ENCODE measurements at regions not wholly inside any gene's neighbourhood (a gene's known extent, or its start where the extent isn't known, plus 50 kb on each side); places are given as distances from the start of the nearest gene placed in this dataset.

DNA sequence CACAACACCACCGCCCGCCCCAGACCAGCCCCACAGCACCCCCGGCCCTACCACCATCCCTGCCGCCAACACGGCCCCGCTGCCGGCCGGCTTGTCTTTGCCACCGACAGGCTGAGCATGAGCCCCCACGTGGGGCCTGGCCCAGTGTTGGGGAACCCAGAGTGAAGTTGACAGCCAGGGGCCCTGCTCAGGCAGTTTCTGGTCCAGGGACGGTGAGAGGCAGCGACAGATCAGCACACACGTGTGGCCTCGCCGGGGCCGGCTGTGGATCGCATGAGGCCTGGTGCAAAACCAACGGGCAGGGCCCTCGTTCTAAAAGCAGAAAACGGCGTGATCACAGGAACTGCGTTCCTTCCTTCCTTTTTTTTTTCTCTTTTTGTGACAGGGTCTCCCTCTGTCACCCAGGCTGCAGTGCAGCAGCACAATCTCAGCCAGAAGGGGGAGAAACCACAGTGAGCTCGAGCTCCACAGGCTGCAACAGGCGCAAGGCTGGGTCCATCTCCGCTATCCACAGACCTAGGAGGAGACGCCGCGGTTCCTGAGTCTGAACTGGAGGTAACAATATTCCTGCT lies 50.5 kb upstream of the FBRSL1 start:
- no peak for DNase-seq

DNA sequence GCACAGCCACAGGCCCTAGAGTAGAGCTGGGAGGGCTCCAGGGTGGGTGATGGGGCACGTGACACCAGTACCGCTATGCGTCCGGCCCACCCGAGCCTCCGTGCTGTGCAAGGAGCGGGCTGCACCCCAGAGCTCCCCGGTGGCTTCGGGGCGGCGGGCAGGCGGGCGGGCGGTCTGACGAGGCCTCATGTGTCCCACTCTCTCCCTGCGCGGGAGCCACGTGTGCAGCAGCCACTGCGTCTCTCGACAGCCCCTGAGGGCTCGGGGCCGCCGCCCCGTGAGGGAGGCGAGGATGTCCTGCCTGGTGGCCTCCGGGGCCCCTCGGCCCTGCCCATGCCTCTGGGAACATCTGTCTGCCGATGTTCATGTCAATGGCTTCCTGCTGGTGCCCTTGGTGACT lies 51.2 kb upstream of the FBRSL1 start:
- no peak for DNase-seq

DNA sequence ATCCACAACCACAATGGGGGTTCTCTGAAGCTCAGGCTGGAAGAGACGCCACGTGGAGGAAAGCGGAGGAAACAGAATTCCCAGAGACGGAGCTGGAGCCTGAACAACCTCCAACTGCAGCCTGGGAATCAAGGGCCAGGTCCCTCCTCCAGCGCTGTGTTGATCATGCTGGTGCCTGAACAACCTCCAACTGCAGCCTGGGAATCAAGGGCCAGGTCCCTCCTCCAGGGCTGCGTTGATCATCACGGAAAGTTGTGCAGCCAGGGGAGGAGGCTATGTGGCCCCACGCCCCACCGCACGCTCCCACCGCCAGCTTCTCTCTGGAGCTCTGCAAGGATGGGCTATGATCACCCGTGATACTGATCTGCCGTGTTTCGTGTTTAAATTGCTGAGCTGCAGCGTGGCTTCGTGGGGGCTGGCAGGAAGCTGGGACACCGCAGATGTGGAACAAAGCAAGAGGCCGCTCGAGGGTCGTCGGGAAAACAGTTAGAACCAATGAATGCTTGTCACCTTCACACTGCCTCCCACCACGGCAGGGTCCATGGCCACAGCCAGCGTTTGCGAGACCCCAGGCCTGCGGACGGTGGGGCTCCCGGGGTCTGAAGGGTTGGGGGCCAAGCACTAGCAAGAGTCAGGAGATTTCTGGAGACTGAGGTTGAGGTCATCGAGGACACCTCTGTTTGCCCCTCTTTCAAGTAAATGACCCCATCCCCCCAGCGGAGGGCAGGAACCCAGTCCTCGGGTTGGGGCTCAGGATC lies 51.8 kb upstream of the FBRSL1 start:
- DNase-seq: no peak

DNA sequence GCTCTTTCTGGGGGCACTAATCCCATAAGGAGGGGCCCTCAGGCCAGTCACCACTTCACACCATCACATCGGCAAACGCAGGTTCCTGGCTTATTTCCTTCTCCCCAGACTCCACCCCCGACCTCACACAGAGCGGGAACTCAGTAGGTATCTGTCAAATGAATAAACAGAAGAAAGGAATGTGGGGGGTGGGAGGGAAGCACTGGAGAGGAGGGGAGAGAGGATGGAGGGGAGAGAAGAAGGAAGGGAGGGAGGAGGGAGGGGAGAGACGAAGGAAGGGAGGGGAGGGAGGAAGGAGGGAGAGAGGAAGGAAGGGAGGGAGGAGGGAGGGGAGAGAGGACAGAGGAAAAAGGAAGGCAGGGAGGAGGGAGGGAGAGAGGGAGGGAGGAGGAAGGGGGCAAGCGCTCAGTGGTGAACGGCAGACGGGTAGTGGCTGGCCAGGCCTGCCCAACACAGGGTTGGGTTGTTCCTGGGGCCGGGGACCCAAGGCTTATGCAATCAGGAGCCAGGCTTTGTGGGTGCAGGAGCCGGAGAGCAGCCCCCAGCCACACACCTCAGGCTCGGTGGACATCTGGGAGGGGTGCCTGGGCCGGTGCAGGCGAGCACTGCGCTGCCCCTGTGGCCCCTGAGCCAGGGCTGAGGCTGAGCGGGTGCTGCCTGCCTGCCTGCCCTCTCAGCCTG lies 52.6 kb upstream of the FBRSL1 start:
- DNase-seq: no peak

DNA sequence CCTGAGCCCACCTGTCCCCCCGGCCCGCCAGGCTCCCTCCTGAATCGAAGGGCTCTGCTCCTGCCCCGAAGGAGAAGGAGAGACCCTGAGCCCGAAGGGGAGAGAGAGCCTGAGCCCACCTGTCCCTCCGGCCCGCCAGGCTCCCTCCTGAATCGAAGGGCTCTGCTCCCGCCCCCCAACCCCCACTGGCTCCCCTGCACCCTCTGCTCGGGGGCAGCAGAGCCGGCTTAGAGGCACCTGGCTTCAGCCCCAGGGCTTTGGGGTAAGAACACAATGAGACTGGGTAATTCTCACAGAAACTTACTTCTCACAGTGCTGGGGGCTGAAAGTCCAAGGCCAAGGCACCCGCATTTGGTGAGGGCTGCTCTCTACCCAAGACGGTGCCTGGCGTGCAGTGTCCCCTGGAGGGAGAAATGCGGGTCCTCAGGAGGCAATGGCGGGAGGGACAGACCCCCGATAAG lies 53.1 kb upstream of the FBRSL1 start:
- no peak for DNase-seq

DNA sequence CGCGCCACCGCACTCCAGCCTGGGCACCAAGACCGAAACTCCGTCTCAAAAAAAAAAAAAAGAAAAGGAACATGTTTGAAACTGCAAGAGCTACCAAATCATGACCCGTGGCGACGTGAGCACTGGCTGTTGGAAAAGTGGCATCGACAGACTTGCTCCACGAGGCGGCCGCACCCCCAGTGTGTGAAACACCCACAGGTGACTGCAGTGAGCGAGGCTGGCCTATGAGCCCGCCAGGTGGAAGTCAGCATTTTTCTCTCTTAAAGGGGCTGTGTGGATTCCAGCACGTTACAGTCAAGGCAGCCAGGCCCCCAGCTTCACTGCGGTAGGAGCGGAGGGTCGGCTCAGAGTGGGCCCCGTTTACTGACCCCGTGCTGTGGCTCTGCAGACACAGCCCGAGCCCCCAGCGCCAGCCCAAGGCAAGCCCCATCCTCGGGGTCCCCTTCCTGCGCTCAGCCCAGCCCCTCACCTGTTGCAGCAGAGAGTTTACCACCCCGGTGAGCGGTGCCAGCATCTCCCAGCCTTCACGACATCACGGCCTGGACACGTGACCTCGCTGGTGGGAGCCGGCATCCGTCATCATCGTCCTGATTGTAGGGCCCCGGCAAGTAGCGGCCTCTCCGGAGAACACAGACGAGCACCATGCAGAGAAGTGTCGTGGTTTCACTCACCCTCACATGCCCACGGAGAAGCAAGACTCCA lies 54.3 kb upstream of the FBRSL1 start:
- no peak for DNase-seq

DNA sequence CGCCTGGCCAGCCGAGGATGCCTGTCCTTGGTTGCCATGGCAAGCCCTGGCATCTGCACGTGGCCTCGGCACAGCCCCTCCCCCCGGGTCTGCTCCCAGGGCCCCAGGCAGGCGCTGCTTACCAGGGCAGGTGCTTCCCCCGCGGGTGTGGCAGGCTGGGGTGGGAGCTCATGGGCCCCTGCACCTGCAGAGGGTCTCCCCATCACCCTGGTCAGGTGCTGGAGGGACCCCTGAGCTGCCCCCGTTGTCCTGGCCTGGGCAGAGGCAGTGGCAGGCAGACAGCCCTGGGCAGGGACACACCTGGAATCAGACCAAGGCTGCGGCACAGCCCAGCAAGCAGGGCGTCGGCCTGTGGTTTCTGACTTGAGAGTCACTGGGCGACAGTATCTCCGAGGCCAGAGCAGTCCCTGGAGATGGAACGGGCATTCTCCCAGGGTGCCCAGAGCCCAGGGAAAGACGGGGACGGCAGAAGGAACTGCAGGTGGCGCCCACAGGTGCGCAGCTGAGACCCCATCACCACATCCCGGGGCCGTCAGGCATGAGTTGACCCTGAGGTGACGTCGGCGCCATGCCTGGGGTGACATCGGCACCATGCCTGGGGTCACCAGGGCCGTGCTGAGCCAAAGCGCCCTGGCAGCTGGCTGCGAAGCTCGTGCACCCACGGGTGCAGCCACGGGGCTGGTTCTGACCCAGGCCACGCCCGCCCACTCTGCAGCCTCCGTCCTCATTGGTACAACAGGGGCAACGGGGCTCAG lies 56.1 kb upstream of the FBRSL1 start:
- DNase-seq: no peak

DNA sequence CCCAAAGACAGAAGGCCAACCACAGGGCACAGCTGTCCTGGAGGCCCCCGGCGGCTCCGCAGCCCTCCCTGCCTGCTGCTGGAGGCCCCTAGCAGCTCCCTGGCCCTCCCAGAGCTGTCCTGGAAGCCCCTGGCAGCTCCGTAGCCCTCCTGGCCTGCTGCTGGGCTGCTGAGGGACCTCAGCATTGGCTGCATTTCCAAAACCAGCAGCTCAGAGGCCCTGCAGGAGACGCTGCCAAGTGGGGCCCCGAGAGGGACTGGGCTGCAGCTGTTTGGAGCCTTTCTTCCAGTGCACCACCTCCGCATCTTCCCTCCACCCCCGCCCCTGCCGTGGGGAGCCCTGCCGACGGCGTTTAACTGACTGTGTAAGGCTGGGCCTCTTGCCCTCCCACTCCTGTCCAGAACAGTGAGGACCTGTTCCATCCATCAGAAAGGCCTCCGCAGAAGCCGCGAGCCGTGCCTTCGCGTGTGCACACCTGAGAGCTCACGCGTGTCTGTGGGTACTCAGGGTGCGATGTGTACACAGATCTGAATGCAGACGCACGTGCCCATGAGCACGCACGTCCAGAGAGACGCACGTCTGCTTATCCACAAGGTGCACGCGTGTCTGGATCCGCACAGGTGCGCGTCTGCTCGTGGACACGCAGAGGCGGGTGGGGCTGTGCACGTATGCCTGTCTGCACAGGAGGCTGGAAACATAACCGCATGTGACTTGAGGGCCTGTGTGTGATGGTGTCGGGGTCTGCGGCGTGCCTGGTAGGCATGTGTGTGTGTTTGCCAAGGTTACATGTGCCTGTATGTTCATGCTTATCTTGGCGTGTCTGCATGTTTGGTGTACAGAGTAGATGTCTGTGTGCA lies 57.0 kb upstream of the FBRSL1 start:
- no peak for DNase-seq

DNA sequence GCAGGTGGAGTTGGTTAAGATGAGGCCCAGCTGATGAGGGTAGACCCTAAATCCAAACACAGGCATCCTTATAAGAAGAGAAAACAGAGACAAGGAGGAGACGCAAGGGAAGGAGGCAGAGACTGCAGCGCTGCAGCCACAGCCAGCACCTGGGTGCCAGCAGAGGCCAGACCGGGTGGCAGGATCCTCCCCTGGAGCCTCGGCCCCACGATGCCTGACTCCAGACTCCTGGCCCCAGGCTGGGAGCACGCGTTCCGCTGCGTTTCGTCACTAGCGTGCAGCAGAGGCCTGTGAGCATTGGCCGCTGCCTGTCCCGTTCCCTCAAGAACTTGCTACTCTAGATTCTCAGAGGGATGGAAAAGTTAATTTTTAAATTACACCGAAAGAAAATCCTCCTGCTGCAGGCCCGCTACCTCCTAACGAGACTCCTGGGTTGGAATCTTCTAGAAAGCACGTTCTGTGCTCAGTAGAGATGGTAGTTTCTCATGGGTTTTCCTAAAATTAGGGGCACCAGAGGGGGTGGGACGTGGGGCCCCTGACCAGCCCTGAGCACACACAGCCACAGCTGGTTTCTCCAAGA lies 57.7 kb upstream of the FBRSL1 start:
- no peak for DNase-seq

DNA sequence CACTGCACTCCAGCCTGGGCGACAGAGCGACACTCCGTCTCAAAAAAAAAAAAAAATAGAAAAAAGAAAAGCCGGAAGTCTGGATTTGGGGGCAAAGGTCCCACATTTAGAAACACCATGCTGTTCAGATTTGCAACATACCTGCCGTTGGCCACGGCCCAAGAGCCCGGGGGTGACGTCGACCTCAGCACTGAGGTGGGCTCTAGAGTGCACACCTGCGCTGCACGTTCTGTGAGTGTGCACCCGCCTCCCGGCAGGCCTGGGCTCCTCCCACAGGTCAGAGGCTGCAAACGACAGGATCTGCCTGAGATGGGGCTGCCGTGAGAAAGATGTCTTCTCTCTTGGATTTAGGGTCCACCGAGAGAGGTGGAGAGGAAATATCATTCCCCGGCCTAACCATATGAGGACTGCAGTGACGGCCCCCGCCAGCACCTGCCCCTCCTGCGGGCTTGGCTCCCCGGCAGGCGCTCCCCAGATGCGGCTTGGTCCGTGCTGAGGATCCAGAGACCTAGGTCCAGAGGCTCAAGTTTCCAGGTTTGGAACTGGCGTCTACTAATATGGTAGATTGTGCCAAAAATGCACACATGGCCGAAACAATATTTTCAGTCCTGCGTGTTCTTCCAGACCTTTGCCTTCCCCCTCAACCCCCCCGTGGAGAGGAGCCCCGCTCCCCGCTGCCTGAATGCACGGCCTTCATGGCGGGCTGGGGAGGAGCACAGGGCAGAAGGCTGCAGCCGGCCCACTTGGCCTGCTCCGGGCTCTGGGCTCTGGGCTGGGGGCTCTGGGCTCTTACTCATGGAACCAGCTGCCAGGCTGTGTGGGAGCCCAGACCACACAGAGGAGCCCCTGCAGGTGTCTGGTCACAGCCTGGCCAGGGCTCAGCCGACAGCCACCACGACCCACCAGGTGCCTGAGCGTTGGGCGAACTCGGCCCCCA lies 58.8 kb upstream of the FBRSL1 start:
- no peak for DNase-seq

DNA sequence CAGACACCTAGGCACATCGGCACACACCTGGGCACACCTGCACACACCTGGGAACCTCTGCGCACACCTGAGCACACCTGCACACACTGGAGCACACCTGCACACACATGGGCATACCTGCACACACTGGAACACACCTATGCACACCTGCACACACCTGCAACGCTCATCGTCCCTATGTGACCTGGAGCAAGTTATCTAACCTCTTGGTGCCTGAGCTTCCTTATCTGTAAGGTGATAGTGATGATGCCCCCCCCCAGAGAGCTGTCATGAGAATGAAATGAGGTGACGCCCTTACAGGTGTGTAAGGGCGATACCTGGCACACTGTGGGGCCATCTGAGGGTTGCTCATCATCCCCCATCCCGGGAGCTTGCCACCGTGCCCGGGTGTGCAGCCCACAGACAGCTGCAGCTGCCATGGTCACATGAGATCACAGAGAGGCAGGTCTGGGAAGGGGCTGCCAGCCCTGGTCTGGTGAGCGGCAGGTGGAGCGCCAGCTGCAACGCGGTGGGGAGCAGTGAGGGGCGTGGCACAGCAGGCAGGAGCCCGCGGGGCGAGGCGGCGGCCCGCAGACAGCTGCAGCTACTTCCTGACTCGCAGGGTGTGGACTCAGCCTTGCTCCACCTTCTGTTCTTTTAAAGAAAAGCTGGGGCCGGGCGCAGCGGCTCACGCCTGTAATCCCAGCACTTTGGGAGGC lies 59.9 kb upstream of the FBRSL1 start:
- DNase-seq: no peak

DNA sequence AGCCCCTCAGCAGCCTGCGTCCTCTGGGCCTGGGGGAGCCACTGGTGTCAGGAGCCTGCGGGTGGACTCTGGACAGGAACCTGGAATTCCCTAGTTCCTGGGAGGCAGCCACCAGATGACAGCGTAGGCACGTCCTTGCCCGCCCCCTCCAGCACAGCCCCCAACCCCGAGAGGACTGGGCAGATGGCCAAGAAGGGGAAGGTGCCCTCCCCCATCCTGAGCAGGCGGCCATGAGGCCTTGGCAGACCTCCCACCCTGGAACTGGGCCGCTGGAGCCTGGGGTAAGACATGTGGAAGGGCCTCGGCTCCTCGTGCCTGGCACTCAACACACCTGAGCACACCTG lies 60.4 kb upstream of the FBRSL1 start:
- no peak for DNase-seq

DNA sequence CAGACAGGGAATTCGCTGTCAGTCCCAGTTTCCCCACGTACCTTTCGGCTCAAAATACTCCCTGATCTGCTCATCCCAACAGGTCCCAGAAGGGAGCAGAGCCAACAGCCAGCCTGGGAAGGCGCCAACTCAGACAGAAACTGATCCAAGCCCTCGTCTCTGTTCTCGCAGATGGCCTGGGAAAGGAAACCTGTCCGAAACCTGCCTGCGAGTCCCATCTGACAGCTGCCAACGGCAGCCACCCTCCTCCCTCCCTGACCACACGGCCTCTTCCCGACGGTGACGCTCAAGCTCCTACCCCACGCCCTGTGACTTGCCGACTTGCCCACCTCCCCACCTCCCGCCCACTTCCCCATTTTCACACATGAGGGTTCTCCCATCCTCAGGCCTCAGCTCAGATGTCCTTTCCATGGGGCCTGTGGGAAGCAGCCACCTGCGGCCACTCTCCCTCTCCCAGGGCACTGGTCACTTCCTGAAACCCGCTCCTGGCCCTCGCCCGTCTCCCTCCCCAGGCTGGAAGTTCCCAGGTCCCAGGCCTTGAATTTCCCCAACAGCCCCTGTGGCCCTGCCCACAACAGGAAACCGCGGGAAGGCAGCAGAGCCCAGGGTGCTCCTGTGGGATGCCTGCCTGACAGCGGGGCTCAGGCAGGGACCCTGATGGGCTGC lies 60.9 kb upstream of the FBRSL1 start:
- DNase-seq: no peak

DNA sequence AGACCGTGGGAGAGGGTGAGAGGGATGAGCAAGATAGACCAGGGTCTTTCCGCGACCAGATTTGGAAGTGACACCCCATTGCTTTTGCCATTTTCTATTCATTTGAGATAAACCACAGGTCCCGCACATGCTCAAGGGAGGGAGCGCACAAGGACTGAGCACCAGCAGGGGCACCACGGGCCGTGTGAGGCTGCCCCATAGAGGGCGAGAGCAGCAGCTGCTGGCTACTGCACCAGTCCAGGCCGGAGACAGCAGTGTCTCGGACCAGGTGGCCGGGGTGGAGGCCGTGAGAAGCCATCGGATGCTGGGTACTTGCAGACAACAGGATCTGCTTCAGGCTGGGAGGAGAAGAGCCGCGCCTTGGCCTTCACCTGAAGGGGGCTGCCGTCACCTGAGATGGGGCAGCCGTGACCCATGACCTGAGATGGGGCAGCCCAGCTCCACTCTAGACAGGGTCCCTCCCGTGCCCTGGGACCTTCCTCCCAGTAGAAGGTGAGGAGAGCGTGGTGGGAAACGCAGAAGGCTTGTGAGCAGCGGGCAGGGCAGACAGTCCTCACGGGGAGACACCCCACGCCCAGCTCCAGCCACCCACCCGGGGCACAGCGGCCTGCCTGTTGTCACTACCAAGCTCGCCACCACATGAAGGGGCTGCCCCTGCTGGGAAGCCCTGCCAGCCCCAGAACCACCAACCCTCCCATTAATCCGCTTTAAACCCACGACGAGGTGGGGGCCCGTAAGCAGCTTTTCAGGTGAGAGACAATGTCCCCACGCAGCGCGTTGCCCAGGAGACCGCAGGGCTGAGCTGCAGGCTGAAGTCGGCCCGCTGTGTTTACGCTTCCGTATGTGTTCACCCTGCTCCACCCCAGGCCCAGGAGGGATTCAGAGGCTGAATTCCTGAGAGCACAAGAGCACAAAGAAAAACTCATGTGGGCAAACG lies 61.7 kb upstream of the FBRSL1 start:
- DNase-seq: no peak

DNA sequence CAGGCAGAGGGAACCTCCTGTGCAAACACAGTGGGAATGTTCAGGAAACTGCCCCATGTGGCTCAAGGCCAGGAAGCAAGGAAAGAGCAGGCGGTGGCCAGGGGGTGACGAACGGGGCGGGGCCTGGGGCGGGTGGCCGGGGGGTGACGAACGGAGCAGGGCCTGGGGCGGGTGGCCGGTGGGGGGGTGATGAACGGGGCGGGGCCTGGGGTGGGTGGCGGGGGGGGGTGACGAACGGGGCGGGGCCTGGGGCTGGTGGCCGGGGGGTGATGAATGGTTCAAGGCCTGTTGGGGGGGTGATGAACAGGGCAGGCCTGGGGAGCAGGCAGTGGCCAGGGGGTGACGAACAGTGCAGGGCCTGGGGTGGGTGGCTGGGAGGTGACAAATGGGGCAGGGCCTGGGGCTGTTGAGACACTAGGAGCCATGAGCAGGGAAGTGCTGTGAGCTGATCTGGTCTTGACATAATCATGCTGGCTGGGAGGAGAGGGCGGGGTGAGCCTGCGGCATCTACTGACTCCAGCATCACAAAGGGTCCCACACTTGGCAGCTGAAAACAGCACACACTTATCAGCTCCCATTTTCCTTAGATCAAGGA lies 62.7 kb upstream of the FBRSL1 start:
- no peak for DNase-seq

DNA sequence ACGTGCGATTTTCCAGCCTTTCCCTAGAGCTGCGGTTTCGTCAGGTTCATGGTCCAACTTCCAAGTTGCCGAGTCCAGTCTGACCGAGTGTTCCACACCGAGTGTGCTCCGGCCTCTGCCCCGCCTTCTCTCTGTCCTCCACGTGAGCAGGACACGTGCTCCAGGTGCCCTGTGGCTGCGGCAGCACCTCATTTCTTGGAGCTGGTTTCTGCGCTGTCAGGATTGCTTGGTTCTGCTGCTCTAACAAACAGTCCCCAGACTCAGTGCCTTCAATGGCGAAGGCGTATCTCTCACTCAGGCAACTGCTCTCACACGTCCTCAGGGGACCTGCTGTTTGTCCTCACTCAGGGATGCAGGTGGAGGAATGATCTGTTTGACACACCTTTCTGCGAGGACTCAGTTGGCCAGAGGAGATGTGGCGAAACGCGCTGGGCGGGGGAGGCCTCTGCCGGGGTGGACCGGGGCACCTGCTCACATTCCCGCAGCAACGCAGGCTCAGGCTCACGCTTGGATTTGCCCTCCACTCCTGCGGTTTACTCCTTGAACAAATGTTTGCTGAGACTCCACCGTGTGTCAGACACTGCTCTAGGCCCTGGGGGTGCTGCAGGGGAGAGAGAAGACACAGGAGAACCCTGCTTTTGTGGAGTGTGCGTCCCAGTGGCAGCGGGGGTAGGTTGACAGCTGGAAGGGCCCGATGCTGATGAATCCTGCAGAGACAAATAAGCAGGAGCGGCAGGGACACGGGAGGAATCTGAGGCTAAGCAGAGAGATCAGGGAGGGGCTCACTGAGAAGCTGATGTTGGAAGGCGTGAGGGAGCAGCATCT lies 63.4 kb upstream of the FBRSL1 start:
- no peak for DNase-seq

DNA sequence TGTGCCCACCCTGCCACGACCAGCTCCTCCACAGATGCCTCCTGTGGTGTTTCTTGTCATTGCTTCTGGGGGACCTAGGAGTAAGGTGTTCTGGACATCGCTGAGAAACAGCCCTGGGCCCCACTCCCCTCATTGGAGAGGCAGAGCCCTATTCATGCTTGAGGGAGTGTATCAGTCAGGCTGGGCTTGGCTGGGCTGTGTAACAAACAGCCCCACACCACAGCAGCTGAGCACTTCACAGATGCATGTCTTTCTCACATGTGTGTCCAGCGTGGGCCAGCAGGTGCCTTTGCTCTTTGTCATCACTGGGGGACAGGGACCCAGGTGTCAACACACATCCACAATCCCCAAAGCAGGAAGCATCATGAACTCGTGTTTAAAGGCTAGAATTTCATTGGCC lies 65.1 kb upstream of the FBRSL1 start:
- DNase-seq: no peak
